PC-9 (cell line): ENCODE measurements at regions not wholly inside any gene's neighbourhood (a gene's known extent, or its start where the extent isn't known, plus 50 kb on each side); places are given as distances from the start of the nearest gene placed in this dataset.

Experiments used
- BruUV-seq: library from RNA; stranded (reverse); fragments of 400-500 nt; replicated peaks from 2 replicates; lab custom pipeline; 2021; lab: Mats Ljungman, UMichigan
- CTCF ChIA-PET: fragments of 300-600 bp; sonication (Branson Sonifier 250); formaldehyde crosslinking; loops from one replicate; lab custom pipeline; 2022; ENCODE audit warnings: antibody characterized with exemption; lab: Charles Lee
- POLR2A ChIA-PET: fragments of 300-600 bp; sonication (Branson Sonifier 250); formaldehyde crosslinking; loops from one replicate; lab custom pipeline; 2022; ENCODE audit warnings: antibody characterized with exemption; ENCODE audit not compliant: unreplicated experiment; lab: Charles Lee
- DNase-seq, 2 experiments: peaks; one replicate each; pipeline versions ENCODE4 v3.0.0 to v3.0.0-alpha.2; 2015 to 2022; ENCODE audit warnings: mixed read lengths in 1 of 2
- H2AFZ ChIP-seq: fragments of 200-600 bp; sonication (generic); 2 replicates; pipeline ENCODE4 v1.8.1; 2017; ENCODE audit warnings: antibody characterized with exemption
- H3F3A ChIP-seq: fragments of 200-600 bp; sonication (generic); 2 replicates; pipeline ENCODE4 v1.8.1; 2017; ENCODE audit warnings: antibody characterized with exemption, mild to moderate bottlenecking, low read depth; ENCODE audit not compliant: insufficient read depth
- H3K27ac ChIP-seq: fragments of 200-600 bp; sonication (generic); 2 replicates; pipeline ENCODE4 v1.6.1; 2016; ENCODE audit warnings: mixed run types
- H3K27me3 ChIP-seq: fragments of 200-600 bp; sonication (generic); 2 replicates; pipeline ENCODE4 v1.6.1; 2016; ENCODE audit warnings: low read depth, mixed run types; ENCODE audit not compliant: insufficient read depth
- H3K36me3 ChIP-seq: fragments of 200-600 bp; sonication (generic); 2 replicates; pipeline ENCODE4 v1.6.1; 2016; ENCODE audit warnings: low read depth, mixed run types
- H3K4me1 ChIP-seq: fragments of 200-600 bp; sonication (generic); replicated peaks from 2 replicates; pipeline ENCODE4 v1.6.1; 2016; ENCODE audit warnings: mixed run types; ENCODE audit not compliant: insufficient read depth
- H3K4me2 ChIP-seq: fragments of 200-600 bp; sonication (generic); 2 replicates; pipeline ENCODE4 v1.6.1; 2017; ENCODE audit warnings: mixed run types
- H3K4me3 ChIP-seq: fragments of 200-600 bp; sonication (generic); 2 replicates; pipeline ENCODE4 v1.6.1; 2016; ENCODE audit warnings: mixed run types
- H3K79me2 ChIP-seq: fragments of 200-600 bp; sonication (generic); 2 replicates; pipeline ENCODE4 v1.6.1; 2017; ENCODE audit warnings: low read depth, mixed run types
- H3K9me2 ChIP-seq: fragments of 200-600 bp; sonication (generic); 2 replicates; pipeline ENCODE4 v1.8.1; 2017; ENCODE audit warnings: mild to moderate bottlenecking; ENCODE audit not compliant: insufficient read depth
- H3K9me3 ChIP-seq: fragments of 200-600 bp; sonication (generic); 2 replicates; pipeline ENCODE4 v1.8.1; 2016; ENCODE audit warnings: low read depth; ENCODE audit not compliant: insufficient read depth
- H4K20me1 ChIP-seq: fragments of 200-600 bp; sonication (generic); 2 replicates; pipeline ENCODE4 v1.8.1; 2017; ENCODE audit not compliant: insufficient read depth
- EZH2 ChIP-seq: fragments of 200-600 bp; sonication (generic); IDR thresholded peaks from 2 replicates; pipeline ENCODE4 v1.8.0; 2017; ENCODE audit warnings: antibody characterized with exemption, low read depth
- intact Hi-C: fragments of 100-400 bp; cut with micrococcal nuclease; formaldehyde crosslinking; loops from one replicate; pipeline ENCODE4 v1.10.0; 2022; ENCODE audit not compliant: unreplicated experiment
- TF ChIP-seq, protein P1 (sequence below): fragments of 200-600 bp; sonication (generic); conservative IDR thresholded peaks from 2 replicates; pipeline ENCODE4 v1.6.1; 2017; ENCODE audit warnings: mixed run types, antibody characterized with exemption, mild to moderate bottlenecking, moderate library complexity

DNA sequence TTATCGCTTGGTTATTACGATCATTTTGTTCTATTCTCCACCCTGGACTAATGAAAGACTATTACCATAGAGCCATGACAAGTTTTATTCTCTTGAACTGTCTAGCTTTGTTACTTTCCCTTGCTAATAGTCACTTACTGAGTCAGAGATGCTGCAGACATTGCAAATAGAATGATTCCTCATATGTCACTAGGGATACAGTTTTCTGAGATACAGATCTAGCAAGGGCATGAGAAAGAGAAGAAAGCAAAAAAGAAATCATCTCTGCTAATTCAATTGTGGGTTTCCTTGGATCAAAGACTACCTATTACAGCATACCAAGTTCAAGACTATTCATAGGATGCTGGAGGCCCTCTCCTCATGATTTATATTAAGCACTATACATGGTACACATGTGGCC lies 204.3 kb downstream of the MBL2 start:
- Histone ChIP-seq H3K79me2 (no peaks in the 10 kb centered on the region), H4K20me1 (no peaks in the 10 kb centered on the region), H3K27ac (no peak overlapping the region), H3K4me1 (peaks cover 7% of the 10 kb centered on the region), H3K4me2 (no peak overlapping the region), H3K27me3 (no peaks in the 10 kb centered on the region), H3F3A (no peaks in the 10 kb centered on the region), H2AFZ (no peak overlapping the region), H3K36me3 (no peaks in the 10 kb centered on the region), H3K9me3 (no peaks in the 10 kb centered on the region), H3K9me2 (no peaks in the 10 kb centered on the region), H3K4me3 (no peak overlapping the region)
- ChIA-PET POLR2A (no interaction called here), CTCF (no interaction called here)
- DNase-seq, result no peak
- intact Hi-C loops, result loop anchor here (5.0 kb wide), 2 partner anchors 116 to 214 kb away; no protein-coding TSS in a partner anchor
- no TSS peak for BruUV-seq
- TF ChIP-seq, protein P1, sequence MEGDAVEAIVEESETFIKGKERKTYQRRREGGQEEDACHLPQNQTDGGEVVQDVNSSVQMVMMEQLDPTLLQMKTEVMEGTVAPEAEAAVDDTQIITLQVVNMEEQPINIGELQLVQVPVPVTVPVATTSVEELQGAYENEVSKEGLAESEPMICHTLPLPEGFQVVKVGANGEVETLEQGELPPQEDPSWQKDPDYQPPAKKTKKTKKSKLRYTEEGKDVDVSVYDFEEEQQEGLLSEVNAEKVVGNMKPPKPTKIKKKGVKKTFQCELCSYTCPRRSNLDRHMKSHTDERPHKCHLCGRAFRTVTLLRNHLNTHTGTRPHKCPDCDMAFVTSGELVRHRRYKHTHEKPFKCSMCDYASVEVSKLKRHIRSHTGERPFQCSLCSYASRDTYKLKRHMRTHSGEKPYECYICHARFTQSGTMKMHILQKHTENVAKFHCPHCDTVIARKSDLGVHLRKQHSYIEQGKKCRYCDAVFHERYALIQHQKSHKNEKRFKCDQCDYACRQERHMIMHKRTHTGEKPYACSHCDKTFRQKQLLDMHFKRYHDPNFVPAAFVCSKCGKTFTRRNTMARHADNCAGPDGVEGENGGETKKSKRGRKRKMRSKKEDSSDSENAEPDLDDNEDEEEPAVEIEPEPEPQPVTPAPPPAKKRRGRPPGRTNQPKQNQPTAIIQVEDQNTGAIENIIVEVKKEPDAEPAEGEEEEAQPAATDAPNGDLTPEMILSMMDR, result no peak
- TF ChIP-seq EZH2, result no peak

DNA sequence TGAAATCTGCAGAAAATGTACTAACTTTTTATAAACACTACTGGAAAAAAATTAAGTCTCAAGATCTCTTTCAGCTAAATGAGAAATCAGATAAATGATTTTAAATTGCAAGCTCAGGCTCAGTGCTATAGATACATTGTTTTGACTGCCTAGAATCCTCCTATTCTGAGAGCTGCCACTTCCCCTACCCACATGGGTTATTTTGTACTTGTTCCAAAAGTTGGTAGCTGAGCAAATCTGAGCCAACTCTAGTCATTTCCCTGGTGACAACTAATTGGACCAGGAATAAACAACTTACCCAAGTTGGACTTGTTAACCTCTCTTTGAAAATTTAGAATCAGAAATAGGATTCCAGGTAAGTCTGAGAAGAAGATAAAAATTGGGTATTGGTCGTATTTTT lies 202.1 kb downstream of the MBL2 start:
- no peak overlapping the region for H3K4me2 ChIP-seq
- no peaks in the 10 kb centered on the region for H4K20me1 ChIP-seq
- BruUV-seq, result no TSS peak
- no peak overlapping the region for H3K27ac ChIP-seq
- no peaks in the 10 kb centered on the region for H3F3A ChIP-seq
- no peaks in the 10 kb centered on the region for H3K36me3 ChIP-seq
- intact Hi-C loops, result no loop called here
- no peak overlapping the region for H2AFZ ChIP-seq
- no peak overlapping the region for H3K4me3 ChIP-seq
- CTCF ChIA-PET, result no interaction called here
- no peaks in the 10 kb centered on the region for H3K27me3 ChIP-seq
- no peaks in the 10 kb centered on the region for H3K9me3 ChIP-seq
- no peaks in the 10 kb centered on the region for H3K9me2 ChIP-seq
- TF ChIP-seq EZH2, result no peak
- TF ChIP-seq, protein P1, result no peak
- no peak for DNase-seq
- H3K79me2 ChIP-seq, result no peaks in the 10 kb centered on the region
- POLR2A ChIA-PET, result interaction anchor here (0.6 kb wide), 2 partner anchors 775 to 1552 kb away, joined by 3 to 4 read pairs; no protein-coding TSS in a partner anchor
- H3K4me1 ChIP-seq, result peaks cover 7% of the 10 kb centered on the region

DNA sequence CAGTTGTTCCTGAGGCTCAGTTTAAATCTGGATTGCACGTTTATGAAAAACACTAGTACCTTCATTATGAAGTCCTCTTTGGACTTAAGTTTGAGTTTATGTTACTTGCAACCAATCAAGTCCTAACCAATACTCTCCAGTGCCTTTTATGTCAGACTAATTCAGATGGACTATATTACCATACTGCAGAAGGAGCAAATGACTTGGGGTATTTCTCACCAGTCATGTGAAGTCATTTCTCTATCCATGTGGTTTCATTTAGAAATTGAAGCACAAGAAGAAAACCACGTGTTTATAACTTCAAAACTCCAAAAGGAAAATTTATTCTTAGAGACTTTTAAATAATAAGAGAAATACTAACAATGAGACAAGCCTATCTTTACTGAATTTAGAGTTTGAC lies 201.6 kb downstream of the MBL2 start:
- Histone ChIP-seq H3K36me3 (no peaks in the 10 kb centered on the region), H3K4me1 (peaks cover 7% of the 10 kb centered on the region), H3K27me3 (no peaks in the 10 kb centered on the region), H3K27ac (no peak overlapping the region), H3F3A (no peaks in the 10 kb centered on the region), H3K4me3 (no peak overlapping the region), H2AFZ (no peak overlapping the region), H3K9me2 (no peaks in the 10 kb centered on the region), H3K9me3 (no peaks in the 10 kb centered on the region), H3K79me2 (no peaks in the 10 kb centered on the region), H4K20me1 (no peaks in the 10 kb centered on the region), H3K4me2 (no peak overlapping the region)
- TF ChIP-seq EZH2, result no peak
- TF ChIP-seq, protein P1, result no peak
- ChIA-PET CTCF (no interaction called here), POLR2A (no interaction called here)
- intact Hi-C loops, result no loop called here
- BruUV-seq, result no TSS peak
- no peak for DNase-seq
